Glomerular endothelial cell (primary cell): ENCODE measurements at regions not wholly inside any gene's neighbourhood (a gene's known extent, or its start where the extent isn't known, plus 50 kb on each side); places are given as distances from the start of the nearest gene placed in this dataset.
"Not testable (repeated sequence)": the region's sequence is repeated elsewhere in the genome, so short reads cannot be mapped to it uniquely, and the experiment has no call there.

Experiments used
- DNase-seq: peaks from one replicate; pipeline ENCODE4 v3.0.0-alpha.2; 2011; ENCODE audit warnings: low read depth, low spot score; ENCODE audit errors: extremely low read depth

- no peak for DNase-seq
Measured at GRCh38 chr5:101532430-101532829, 629.3 kb upstream of the ST8SIA4 start.

- no peak for DNase-seq
Measured at GRCh38 chr5:101531026-101531425, 627.9 kb upstream of the ST8SIA4 start.

DNA sequence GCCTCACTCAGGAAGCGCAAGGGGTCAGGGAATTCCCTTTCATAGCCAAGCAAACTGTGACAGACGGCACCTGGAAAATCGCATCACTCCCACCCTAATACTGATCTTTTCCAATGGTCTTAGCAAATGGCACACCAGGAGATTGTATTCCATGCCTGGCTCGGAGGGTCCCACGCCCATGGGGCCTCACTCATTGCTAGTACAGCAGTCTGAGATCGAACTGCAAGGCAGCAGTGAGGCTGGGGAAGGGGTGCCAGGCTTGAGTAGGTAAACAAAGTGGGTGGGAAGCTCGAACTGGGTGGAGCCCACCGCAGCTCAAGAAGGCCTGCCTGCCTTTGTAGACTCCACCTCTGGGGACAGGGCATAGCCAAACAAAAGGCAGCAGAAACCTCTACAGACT, 626.0 kb upstream of the ST8SIA4 start:
- not testable (repeated sequence) for DNase-seq

GRCh38 chr5:101520417-101520816, 617.3 kb upstream of the ST8SIA4 start:
- DNase-seq = no peak

- no peak for DNase-seq
Measured at GRCh38 chr5:101517795-101518194, 614.7 kb upstream of the ST8SIA4 start.

- no peak for DNase-seq
Measured at GRCh38 chr5:101515721-101516120, 612.6 kb upstream of the ST8SIA4 start.

GRCh38 chr5:101505891-101506570, 602.9 kb upstream of the ST8SIA4 start:
- no peak for DNase-seq

DNA sequence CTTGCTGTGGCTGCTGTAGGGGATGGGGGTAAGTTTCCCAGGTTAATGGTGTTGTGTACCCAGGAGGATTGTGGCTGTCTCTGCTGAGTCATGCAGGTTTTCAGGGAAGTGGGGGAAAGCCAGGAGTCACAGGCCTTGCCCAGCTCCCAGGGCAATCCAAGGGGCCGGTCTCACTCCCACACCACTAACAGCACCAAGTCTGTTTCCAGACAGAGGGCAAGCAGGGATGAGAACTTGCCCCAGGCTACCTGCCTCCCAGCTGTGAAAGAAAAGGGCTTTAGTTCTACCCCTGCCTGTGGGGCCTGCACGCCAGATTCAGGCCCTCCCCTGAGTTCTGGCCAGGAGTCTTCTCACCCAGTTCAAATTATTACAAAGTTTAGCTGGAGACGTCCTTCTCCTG, 579.8 kb upstream of the ST8SIA4 start:
- DNase-seq = no peak

DNA sequence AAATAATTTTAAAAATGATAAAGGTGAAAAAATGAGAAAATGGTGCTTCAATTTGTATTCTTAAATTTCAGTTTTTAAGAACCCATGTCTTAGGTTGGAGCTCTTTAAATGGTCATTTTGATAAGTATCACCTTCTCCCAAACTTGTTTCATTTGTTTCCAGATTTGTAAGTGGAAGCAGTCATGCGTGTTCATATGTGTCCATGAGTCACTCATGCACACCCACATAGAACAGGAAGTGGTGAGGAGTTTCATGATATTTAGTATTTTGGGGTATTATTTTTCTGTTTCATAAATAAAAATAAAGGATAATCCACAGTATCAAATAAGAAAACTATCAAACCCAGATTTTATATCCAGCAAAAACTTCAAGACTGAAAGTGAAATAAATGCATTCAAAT, 570.4 kb upstream of the ST8SIA4 start:
- no peak for DNase-seq

DNA sequence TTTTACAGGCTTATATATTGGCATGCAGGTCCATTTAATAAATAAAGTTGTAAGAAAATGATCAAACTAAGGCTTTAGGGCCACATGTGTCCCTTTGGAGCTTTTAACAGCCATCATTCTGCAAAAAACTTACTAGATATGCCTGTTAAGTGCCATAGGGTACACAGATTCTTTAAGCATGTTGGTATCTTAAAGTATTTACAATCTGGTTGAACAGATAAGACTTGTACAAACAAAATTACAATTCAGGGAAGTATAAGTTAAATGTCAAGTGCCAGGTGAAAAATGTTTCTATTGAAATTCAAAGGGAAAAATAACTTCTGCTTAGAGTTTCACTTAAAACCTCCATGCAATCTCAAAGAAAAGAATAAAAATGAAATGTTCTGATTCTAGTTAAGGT, 558.4 kb upstream of the ST8SIA4 start:
- DNase-seq = no peak

DNA sequence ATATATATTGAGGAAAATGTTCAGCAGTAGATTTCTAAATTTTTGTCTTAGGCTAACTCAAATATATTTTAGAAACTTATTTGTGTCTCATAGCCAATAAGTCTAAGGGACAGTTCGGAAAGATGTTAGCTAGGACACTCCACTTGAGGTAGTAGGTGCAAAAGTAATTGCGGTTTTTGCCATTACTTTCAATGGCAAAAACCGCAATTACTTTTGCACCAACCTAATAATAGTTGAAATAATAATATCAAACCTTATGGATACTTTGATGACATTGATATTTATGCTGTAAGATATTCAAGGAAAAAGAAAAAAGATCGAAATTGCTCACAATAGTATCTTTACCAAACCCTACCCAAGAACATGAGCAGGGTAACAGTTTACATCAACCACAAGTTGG, 555.5 kb upstream of the ST8SIA4 start:
- DNase-seq = no peak

DNA sequence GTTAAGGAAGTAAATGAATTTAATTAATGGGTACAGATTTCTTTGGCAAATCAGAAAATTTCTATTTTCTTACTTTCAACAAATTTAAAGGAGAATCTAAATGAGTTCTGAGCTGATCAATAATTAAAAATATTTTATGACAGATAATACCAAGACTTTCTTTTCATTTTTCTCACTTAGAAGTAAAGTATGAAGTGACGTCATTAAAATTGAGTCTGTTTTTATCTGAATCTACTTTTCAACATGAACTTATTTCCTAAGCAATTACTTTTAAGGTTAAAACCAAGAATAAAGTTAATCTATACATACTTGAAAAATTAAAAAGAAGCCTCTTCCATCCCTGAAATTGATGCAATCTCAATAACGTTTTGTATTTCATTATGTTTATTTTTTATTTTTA, 552.8 kb upstream of the ST8SIA4 start:
- DNase-seq = no peak

DNA sequence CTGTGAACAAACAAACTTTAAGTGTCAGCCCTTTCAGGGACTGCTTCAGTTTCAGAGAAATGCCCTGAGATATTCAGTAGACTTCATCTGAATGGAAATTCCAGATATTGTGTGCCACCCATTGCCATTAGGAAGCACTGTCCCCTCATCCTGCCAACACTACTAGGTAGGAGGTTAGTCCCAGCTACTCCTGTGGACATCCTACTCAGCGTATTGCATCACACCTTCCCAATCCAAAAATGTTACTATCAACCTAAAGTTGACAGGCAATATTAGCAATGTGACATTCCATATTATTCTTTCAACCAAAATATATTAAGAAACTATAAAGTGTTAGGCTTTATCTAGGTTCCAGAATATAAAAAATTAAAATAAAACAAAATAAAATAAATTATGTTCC, 552.0 kb upstream of the ST8SIA4 start:
- DNase-seq = no peak

DNA sequence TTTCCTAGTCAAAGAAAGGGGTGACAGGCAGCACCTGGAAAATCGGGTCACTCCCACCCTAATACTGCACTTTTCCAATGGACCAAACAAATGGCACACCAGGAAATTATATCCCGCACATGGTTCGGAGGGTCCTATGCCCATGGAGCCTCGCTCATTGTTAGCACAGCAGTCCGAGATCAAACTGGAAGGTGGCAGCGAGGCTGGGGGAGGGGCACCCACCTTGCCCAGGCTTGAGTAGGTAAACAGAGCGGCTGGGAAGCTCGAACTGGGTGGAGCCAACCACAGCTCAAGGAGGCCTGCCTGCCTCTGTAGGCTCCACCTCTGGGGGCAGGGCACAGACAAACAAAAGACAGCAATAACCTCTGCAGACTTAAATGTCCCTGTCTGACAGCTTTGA, 539.2 kb upstream of the ST8SIA4 start:
- DNase-seq = not testable (repeated sequence)

- DNase-seq = no peak
Measured at GRCh38 chr5:101440173-101440572, 537.1 kb upstream of the ST8SIA4 start.

DNA sequence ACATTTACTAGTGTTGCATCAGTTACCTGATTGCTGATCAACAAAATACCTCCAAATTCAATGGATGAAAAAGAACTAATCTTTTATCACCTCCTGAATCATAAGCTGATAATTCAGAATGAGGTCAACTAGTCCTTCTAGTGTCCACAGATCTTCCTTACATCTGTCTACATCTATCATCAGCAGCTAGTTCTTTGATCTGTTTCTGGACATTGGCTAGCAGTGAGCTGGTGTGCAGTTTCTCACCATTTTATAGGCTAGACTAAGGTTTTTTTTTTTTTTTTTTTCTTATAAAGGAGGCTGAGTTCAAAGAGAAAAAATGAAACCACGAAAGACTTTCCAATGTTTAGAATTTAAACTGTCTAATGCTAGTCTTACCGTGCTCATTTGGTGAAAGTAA, 534.3 kb upstream of the ST8SIA4 start:
- no peak for DNase-seq

GRCh38 chr5:101435768-101436167, 532.7 kb upstream of the ST8SIA4 start:
- no peak for DNase-seq

DNA sequence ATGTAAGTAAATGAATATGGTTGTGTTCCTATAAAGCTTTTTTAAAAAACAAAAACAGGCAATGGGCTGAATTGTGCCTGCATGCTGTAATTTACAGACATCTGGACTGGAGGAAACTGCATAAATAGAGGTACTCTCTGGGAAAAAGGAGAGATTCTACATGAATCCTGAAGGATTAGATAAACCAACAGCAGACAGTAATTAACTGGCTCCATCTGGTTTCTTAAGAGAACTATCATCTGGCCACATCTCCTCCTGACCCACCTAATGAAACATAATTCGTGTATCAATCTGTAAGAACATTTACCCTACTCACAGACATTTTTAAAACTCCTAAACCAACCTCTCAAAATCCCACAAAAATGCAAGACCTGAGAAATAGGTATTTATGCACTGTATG, 528.1 kb upstream of the ST8SIA4 start:
- no peak for DNase-seq

- no peak for DNase-seq
Measured at GRCh38 chr5:101430551-101430950, 527.5 kb upstream of the ST8SIA4 start.

DNA sequence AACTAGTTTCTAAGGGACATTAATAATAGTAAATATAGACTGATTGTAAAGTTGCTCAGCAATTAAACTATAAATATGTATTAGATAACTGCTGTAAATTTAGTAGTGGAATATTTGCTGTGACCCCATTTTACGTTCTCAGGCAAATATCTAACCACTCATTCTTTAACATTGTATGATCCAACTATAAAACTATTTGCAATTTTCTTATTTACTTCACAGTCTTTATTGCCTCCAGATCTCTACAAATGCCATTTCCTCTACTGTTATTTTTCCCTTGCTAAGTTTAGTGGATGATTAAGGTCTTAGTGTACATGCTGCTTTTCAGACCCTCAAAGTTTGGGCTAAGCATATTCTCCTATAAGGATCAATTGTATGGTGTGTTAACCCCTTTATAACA, 526.2 kb upstream of the ST8SIA4 start:
- no peak for DNase-seq

GRCh38 chr5:101425339-101425859, 522.3 kb upstream of the ST8SIA4 start:
- DNase-seq = no peak

DNA sequence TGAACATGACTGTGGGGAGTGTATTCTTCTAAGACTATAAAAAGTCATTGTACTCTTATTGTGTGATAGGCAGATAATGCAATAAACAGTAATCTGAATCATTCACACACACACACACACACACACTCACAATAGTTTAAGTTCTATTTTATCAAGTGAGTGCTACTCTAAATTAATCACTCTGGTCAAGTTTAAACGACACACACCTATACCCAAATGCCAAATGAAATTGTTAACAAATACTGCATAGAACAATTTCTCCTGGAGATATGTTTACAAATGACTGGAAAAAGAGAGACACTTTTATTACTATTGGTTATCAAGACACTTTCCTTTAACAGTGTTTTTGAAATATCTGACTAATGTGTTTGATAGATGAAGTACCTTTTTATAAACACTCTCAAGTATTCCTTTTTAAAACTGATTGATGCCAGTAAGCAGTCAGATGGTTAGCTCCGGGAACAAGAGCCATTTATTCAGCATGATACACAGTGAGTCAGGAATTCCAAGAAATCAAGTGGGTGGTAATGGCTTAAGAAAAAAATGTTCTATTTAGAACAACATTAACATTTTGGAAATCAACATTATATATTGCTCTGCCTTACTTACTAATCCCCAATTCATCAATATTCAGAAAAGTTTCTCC, 521.6 kb upstream of the ST8SIA4 start:
- DNase-seq = no peak

- no peak for DNase-seq
Measured at GRCh38 chr5:101418713-101419118, 515.6 kb upstream of the ST8SIA4 start.
